Upper lobe of left lung (tissue), 6 donors: ENCODE measurements at regions not wholly inside any gene's neighbourhood (a gene's known extent, or its start where the extent isn't known, plus 50 kb on each side); places are given as distances from the start of the nearest gene placed in this dataset.

Source experiments
- ATAC-seq, 2 donors: fragments of 200-7000 bp; cut with Tn5 transposase; one replicate each; pipeline ENCODE4 v1.9.1; 2022; ENCODE audit warnings: mild to moderate bottlenecking in 2 of 2, moderate library complexity in 2 of 2; ENCODE audit not compliant: low FRiP score in 2 of 2
- DNase-seq, 2 donors: peaks; one replicate each; pipeline ENCODE4 v3.0.0-alpha.2; 2019 to 2020
- H3K27ac ChIP-seq, 4 donors: fragments of 200-600 bp; sonication (generic); one replicate each; pipeline ENCODE4 v1.5.1; 2016 to 2019
- H3K27me3 ChIP-seq, 4 donors: fragments of 200-600 bp; sonication (generic); one replicate each; pipeline ENCODE4 v1.5.1; 2017 to 2019
- H3K36me3 ChIP-seq, 4 donors: fragments of 200-600 bp; sonication (generic); one replicate each; pipeline ENCODE4 v1.5.1; 2016 to 2019
- H3K4me1 ChIP-seq, 4 donors: fragments of 200-600 bp; sonication (generic); one replicate each; pipeline ENCODE4 v1.5.1; 2018 to 2019
- H3K4me3 ChIP-seq, 4 donors: fragments of 200-600 bp; sonication (generic); one replicate each; pipeline ENCODE4 v1.5.1; 2017 to 2019; ENCODE audit warnings: mild to moderate bottlenecking in 2 of 4, moderate library complexity in 1 of 4
- H3K9me3 ChIP-seq, 4 donors: fragments of 200-600 bp; sonication (generic); one replicate each; pipeline ENCODE4 v1.5.1; 2018 to 2019
- EP300 ChIP-seq, 4 donors: sonication (generic); formaldehyde crosslinking; IDR thresholded peaks; one replicate each; pipeline ENCODE4 v1.5.1; 2017; ENCODE audit warnings: antibody characterized with exemption in 4 of 4, control low read depth in 2 of 4
- POLR2A ChIP-seq, 4 donors: fragments of 450-650 bp; IDR thresholded peaks; one replicate each; pipeline ENCODE4 v1.5.1; 2016 to 2017; ENCODE audit warnings: antibody characterized with exemption in 4 of 4, mild to moderate bottlenecking in 2 of 4
- POLR2AphosphoS5 ChIP-seq, 2 donors: sonication (generic); formaldehyde crosslinking; IDR thresholded peaks; one replicate each; pipeline ENCODE4 v1.5.1; 2017; ENCODE audit warnings: antibody characterized with exemption in 2 of 2
- WGBS, 2 donors: methylation state at CpG; one replicate each; pipeline ENCODE4 v1.1.5; 2017 to 2018; 5-methylcytosine and 5-hydroxymethylcytosine counted together
- small RNA-seq, 4 donors: library from RNA; depleted of rRNA; stranded (forward); fragments of <200 nt; gene quantifications; one replicate each; pipeline ENCODE3, GENCODE V24; 2016
- TF ChIP-seq, protein P1 (sequence below), 6 experiments: fragments of 450-650 bp in 4 of 6; fragments of 200-600 bp in 2 of 6; sonication (generic) in 2 of 6; IDR thresholded peaks; one replicate each; pipeline ENCODE4 v1.5.1; 2016 to 2019; ENCODE audit warnings: antibody characterized with exemption in 6 of 6
- donor health status: DM: no; HTN: no; CAD: no; lungs with moderate emphysema.
- donor health status: DM: no; HTN: yes; CAD: no; lungs with severe emphysema.

DNA sequence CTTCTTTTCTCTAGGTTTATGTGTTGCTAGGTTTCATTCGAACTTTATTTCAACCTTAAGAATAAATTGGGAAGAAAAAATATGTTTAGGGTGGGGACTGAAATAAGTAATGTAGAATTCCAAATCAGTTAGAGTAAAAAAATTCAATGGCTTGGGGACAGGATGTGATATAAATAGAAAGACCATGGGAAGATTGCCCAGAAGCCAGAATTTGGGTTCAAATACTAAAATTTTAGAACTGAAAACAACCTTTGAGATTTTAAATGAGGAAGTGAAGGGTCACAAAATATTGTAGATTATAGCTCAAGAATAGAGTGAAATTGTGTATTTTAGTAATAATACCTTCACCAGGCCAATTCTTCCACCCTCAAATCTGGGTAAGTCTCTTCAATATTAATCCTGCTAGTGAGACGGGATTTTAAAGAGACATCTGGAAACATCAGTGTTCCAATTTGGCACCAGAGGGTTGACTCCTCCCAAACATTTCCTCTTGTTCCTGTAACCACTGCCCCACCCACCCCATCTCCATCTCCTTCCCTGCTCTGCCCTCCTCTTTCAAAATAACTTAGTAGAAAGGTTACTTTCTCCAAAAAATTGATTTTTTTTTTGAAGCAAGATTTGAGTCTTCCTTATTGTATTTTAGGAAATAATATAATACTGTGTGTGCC, 51.3 kb upstream of the FAM3C start:
- peak overlapping the region in 3 of 4 donors; percentile 30 to 74 (median 49) for H3K27ac ChIP-seq
- TF ChIP-seq POLR2AphosphoS5 (IDR thresholded peaks at IDR 0.05) (no peak), EP300 (IDR thresholded peaks at IDR 0.05) (no peak), POLR2A (IDR thresholded peaks at IDR 0.05) (no peak)
- 55 to 57% methylated on average over 2 of the region's 2 CpGs for WGBS, 2 donors
- no peaks in the 10 kb centered on the region for H3K36me3 ChIP-seq
- peak in 1 of 2 donors; percentile 90 for ATAC-seq
- no peaks in the 10 kb centered on the region for H3K9me3 ChIP-seq
- DNase-seq = no peak
- no peaks in the 10 kb centered on the region for H3K27me3 ChIP-seq
- H3K4me1 ChIP-seq = peaks cover 0 to 6% (median 3%) of the 10 kb centered on the region in 4 donors
- no peak overlapping the region for H3K4me3 ChIP-seq

DNA sequence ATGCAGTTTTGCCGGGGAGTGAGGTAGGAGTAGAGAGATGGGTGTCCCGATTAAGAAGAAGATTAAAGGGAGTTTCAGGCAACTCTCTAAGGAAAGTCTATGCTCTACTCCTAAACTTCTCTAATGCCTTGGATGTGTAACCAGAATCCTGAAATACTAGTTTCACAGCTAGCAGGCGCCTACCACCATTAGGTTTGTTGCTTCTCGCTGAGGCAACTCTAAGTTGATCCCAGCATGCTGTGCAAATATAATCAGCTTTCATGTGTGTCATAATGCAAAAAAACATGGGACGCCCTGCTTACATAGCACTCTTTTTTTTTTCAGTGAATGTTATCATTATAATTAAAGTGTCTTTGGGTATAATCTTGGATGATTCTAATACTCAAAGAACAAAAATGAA, 50.4 kb upstream of the FAM3C start:
- H3K4me3 ChIP-seq = no peak overlapping the region
- 77 to 88% methylated on average over 5 of the region's 5 CpGs for WGBS, 2 donors
- H3K27ac ChIP-seq = no peak overlapping the region
- no peak for DNase-seq
- no peak for ATAC-seq
- H3K27me3 ChIP-seq = no peaks in the 10 kb centered on the region
- TF ChIP-seq POLR2A (IDR thresholded peaks at IDR 0.05) (no peak), EP300 (IDR thresholded peaks at IDR 0.05) (no peak), POLR2AphosphoS5 (IDR thresholded peaks at IDR 0.05) (no peak)
- TF ChIP-seq, protein P1, sequence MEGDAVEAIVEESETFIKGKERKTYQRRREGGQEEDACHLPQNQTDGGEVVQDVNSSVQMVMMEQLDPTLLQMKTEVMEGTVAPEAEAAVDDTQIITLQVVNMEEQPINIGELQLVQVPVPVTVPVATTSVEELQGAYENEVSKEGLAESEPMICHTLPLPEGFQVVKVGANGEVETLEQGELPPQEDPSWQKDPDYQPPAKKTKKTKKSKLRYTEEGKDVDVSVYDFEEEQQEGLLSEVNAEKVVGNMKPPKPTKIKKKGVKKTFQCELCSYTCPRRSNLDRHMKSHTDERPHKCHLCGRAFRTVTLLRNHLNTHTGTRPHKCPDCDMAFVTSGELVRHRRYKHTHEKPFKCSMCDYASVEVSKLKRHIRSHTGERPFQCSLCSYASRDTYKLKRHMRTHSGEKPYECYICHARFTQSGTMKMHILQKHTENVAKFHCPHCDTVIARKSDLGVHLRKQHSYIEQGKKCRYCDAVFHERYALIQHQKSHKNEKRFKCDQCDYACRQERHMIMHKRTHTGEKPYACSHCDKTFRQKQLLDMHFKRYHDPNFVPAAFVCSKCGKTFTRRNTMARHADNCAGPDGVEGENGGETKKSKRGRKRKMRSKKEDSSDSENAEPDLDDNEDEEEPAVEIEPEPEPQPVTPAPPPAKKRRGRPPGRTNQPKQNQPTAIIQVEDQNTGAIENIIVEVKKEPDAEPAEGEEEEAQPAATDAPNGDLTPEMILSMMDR (IDR thresholded peaks at IDR 0.05) = no peak
- H3K4me1 ChIP-seq = peaks cover 0 to 6% (median 3%) of the 10 kb centered on the region in 4 donors
- no peaks in the 10 kb centered on the region for H3K9me3 ChIP-seq
- H3K36me3 ChIP-seq = no peaks in the 10 kb centered on the region

Small RNA genes lying in the stretch of these regions (small RNA-seq; reads per million reads assigned to genes)
- 0 reads per million in 4 donors for gene RN7SKP277
